ENCODE measurements at regions not wholly inside any gene's neighbourhood (a gene's known extent, or its start where the extent isn't known, plus 50 kb on each side); places are given as distances from the start of the nearest gene placed in this dataset.

DNA sequence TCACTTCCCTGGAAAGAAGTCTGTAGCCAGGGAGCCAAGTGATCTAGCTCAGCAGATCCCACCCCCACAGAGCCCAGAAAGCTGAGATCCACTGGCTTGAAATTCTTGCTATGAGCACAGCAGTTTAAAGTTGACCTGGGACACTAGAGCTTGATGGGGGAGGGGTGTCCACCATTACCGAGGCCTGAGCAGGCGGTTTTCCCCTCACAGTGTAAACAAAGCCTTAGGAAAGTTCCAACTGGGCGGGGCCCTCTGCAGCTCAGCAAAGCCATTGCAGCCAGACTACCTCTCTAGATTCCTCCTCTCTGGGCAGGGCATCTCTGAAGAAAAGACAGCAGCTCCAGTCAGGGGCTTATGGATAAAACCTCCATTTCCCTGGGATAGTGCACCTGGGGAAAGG, 887.2 kb upstream of the LRATD1 start:
- TF ChIP-seq, protein P1, sequence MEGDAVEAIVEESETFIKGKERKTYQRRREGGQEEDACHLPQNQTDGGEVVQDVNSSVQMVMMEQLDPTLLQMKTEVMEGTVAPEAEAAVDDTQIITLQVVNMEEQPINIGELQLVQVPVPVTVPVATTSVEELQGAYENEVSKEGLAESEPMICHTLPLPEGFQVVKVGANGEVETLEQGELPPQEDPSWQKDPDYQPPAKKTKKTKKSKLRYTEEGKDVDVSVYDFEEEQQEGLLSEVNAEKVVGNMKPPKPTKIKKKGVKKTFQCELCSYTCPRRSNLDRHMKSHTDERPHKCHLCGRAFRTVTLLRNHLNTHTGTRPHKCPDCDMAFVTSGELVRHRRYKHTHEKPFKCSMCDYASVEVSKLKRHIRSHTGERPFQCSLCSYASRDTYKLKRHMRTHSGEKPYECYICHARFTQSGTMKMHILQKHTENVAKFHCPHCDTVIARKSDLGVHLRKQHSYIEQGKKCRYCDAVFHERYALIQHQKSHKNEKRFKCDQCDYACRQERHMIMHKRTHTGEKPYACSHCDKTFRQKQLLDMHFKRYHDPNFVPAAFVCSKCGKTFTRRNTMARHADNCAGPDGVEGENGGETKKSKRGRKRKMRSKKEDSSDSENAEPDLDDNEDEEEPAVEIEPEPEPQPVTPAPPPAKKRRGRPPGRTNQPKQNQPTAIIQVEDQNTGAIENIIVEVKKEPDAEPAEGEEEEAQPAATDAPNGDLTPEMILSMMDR (IDR thresholded peaks at IDR 0.05; ENCODE audit: low read depth, low read length, poor library complexity, severe bottlenecking): no peak
- TF ChIP-seq EZH2phosphoT487 (IDR thresholded peaks at IDR 0.05; ENCODE audit: borderline replicate concordance, low read length): no peak

Measured in DOHH2 (cell line).